ENCODE measurements at regions not wholly inside any gene's neighbourhood (a gene's known extent, or its start where the extent isn't known, plus 50 kb on each side); places are given as distances from the start of the nearest gene placed in this dataset.

- H3K27me3 ChIP-seq (ENCODE audit: control insufficient read depth, insufficient read depth, low read length) = no peaks in the 10 kb centered on the region
- WGBS (ENCODE audit: insufficient coverage) = 87% methylated on average over 4 of the region's 8 CpGs
- no peaks in the 10 kb centered on the region for H3K4me1 ChIP-seq (ENCODE audit: control insufficient read depth, insufficient read depth, low read length)
- H3K36me3 ChIP-seq (ENCODE audit: control insufficient read depth, insufficient read depth, low read length) = no peaks in the 10 kb centered on the region
- no peaks in the 10 kb centered on the region for H3K9me3 ChIP-seq (ENCODE audit: control insufficient read depth, insufficient read depth, low read length)
- H3K27ac ChIP-seq (ENCODE audit: low read depth, low read length) = no peak overlapping the region
- no peak overlapping the region for H3K4me3 ChIP-seq (ENCODE audit: low read depth, low read length)
- no peak for DNase-seq (ENCODE audit: low read depth in 4 of 6, low spot score in 6 of 6)
These were observed 81.6 kb downstream of the SLC5A7 start for GRCh38 chr2:108067820-108068405.

GRCh38 chr2:108069515-108070310, 83.4 kb downstream of the SLC5A7 start:
- no peak for DNase-seq (ENCODE audit: low read depth in 4 of 6, low spot score in 6 of 6)
- H3K27me3 ChIP-seq (ENCODE audit: control insufficient read depth, insufficient read depth, low read length) = no peaks in the 10 kb centered on the region
- H3K4me1 ChIP-seq (ENCODE audit: control insufficient read depth, insufficient read depth, low read length) = no peaks in the 10 kb centered on the region
- H3K4me3 ChIP-seq (ENCODE audit: low read depth, low read length) = no peak overlapping the region
- WGBS (ENCODE audit: insufficient coverage) = 86% methylated on average over 2 of the region's 8 CpGs
- H3K36me3 ChIP-seq (ENCODE audit: control insufficient read depth, insufficient read depth, low read length) = no peaks in the 10 kb centered on the region
- H3K9me3 ChIP-seq (ENCODE audit: control insufficient read depth, insufficient read depth, low read length) = no peaks in the 10 kb centered on the region
- H3K27ac ChIP-seq (ENCODE audit: low read depth, low read length) = no peak overlapping the region

- no peak overlapping the region for H3K27ac ChIP-seq (ENCODE audit: low read depth, low read length)
- H3K4me1 ChIP-seq (ENCODE audit: control insufficient read depth, insufficient read depth, low read length) = no peaks in the 10 kb centered on the region
- no peaks in the 10 kb centered on the region for H3K36me3 ChIP-seq (ENCODE audit: control insufficient read depth, insufficient read depth, low read length)
- WGBS (ENCODE audit: insufficient coverage) = 40% methylated on average over 2 of the region's 4 CpGs
- no peaks in the 10 kb centered on the region for H3K27me3 ChIP-seq (ENCODE audit: control insufficient read depth, insufficient read depth, low read length)
- DNase-seq (ENCODE audit: low read depth in 4 of 6, low spot score in 6 of 6) = peak in 1 of 6 donors; percentile 58
- H3K9me3 ChIP-seq (ENCODE audit: control insufficient read depth, insufficient read depth, low read length) = no peaks in the 10 kb centered on the region
- no peak overlapping the region for H3K4me3 ChIP-seq (ENCODE audit: low read depth, low read length)
These were observed 87.2 kb downstream of the SLC5A7 start for GRCh38 chr2:108073415-108074072.

- H3K36me3 ChIP-seq (ENCODE audit: control insufficient read depth, insufficient read depth, low read length) = no peaks in the 10 kb centered on the region
- no peaks in the 10 kb centered on the region for H3K27me3 ChIP-seq (ENCODE audit: control insufficient read depth, insufficient read depth, low read length)
- no peaks in the 10 kb centered on the region for H3K9me3 ChIP-seq (ENCODE audit: control insufficient read depth, insufficient read depth, low read length)
- no peaks in the 10 kb centered on the region for H3K4me1 ChIP-seq (ENCODE audit: control insufficient read depth, insufficient read depth, low read length)
- no peak overlapping the region for H3K4me3 ChIP-seq (ENCODE audit: low read depth, low read length)
- WGBS (ENCODE audit: insufficient coverage) = 53% methylated on average over 3 of the region's 4 CpGs
- DNase-seq (ENCODE audit: low read depth in 4 of 6, low spot score in 6 of 6) = peak in 1 of 6 donors; percentile 40
- no peak overlapping the region for H3K27ac ChIP-seq (ENCODE audit: low read depth, low read length)
These were observed 87.8 kb downstream of the SLC5A7 start for GRCh38 chr2:108074150-108074549.

- Histone ChIP-seq H3K9me3 (ENCODE audit: control insufficient read depth, insufficient read depth, low read length) (no peaks in the 10 kb centered on the region), H3K36me3 (ENCODE audit: control insufficient read depth, insufficient read depth, low read length) (no peaks in the 10 kb centered on the region), H3K27me3 (ENCODE audit: control insufficient read depth, insufficient read depth, low read length) (no peaks in the 10 kb centered on the region), H3K27ac (ENCODE audit: low read depth, low read length) (no peak overlapping the region), H3K4me1 (ENCODE audit: control insufficient read depth, insufficient read depth, low read length) (no peaks in the 10 kb centered on the region), H3K4me3 (ENCODE audit: low read depth, low read length) (no peak overlapping the region)
- WGBS (ENCODE audit: insufficient coverage) = 56% methylated on average over 4 of the region's 5 CpGs
- DNase-seq (ENCODE audit: low read depth in 4 of 6, low spot score in 6 of 6) = peak in 1 of 6 donors; percentile 48
These were observed 88.6 kb downstream of the SLC5A7 start for GRCh38 chr2:108074946-108075345.

GRCh38 chr2:108076527-108076926, 90.2 kb downstream of the SLC5A7 start:
- no peak for DNase-seq (ENCODE audit: low read depth in 4 of 6, low spot score in 6 of 6)
- WGBS (ENCODE audit: insufficient coverage) = 100% methylated on average over 2 of the region's 5 CpGs
- Histone ChIP-seq H3K27ac (ENCODE audit: low read depth, low read length) (no peak overlapping the region), H3K9me3 (ENCODE audit: control insufficient read depth, insufficient read depth, low read length) (no peaks in the 10 kb centered on the region), H3K27me3 (ENCODE audit: control insufficient read depth, insufficient read depth, low read length) (no peaks in the 10 kb centered on the region), H3K4me3 (ENCODE audit: low read depth, low read length) (no peak overlapping the region), H3K4me1 (ENCODE audit: control insufficient read depth, insufficient read depth, low read length) (no peaks in the 10 kb centered on the region), H3K36me3 (ENCODE audit: control insufficient read depth, insufficient read depth, low read length) (no peaks in the 10 kb centered on the region)

- no peak for DNase-seq (ENCODE audit: low read depth in 4 of 6, low spot score in 6 of 6)
- Histone ChIP-seq H3K27ac (ENCODE audit: low read depth, low read length) (no peak overlapping the region), H3K27me3 (ENCODE audit: control insufficient read depth, insufficient read depth, low read length) (no peaks in the 10 kb centered on the region), H3K9me3 (ENCODE audit: control insufficient read depth, insufficient read depth, low read length) (no peaks in the 10 kb centered on the region), H3K4me1 (ENCODE audit: control insufficient read depth, insufficient read depth, low read length) (no peaks in the 10 kb centered on the region), H3K36me3 (ENCODE audit: control insufficient read depth, insufficient read depth, low read length) (no peaks in the 10 kb centered on the region), H3K4me3 (ENCODE audit: low read depth, low read length) (no peak overlapping the region)
These were observed 93.4 kb downstream of the SLC5A7 start for GRCh38 chr2:108079736-108080135.

- WGBS (ENCODE audit: insufficient coverage) = 89% methylated on average over 1 of the region's 1 CpG
- Histone ChIP-seq H3K36me3 (ENCODE audit: control insufficient read depth, insufficient read depth, low read length) (no peaks in the 10 kb centered on the region), H3K27ac (ENCODE audit: low read depth, low read length) (no peak overlapping the region), H3K4me3 (ENCODE audit: low read depth, low read length) (no peak overlapping the region), H3K27me3 (ENCODE audit: control insufficient read depth, insufficient read depth, low read length) (no peaks in the 10 kb centered on the region), H3K9me3 (ENCODE audit: control insufficient read depth, insufficient read depth, low read length) (no peaks in the 10 kb centered on the region), H3K4me1 (ENCODE audit: control insufficient read depth, insufficient read depth, low read length) (no peaks in the 10 kb centered on the region)
- no peak for DNase-seq (ENCODE audit: low read depth in 4 of 6, low spot score in 6 of 6)
These were observed 93.9 kb downstream of the SLC5A7 start for GRCh38 chr2:108080177-108080576.

- Histone ChIP-seq H3K27me3 (ENCODE audit: control insufficient read depth, insufficient read depth, low read length) (no peaks in the 10 kb centered on the region), H3K4me1 (ENCODE audit: control insufficient read depth, insufficient read depth, low read length) (no peaks in the 10 kb centered on the region), H3K9me3 (ENCODE audit: control insufficient read depth, insufficient read depth, low read length) (no peaks in the 10 kb centered on the region), H3K4me3 (ENCODE audit: low read depth, low read length) (no peak overlapping the region), H3K36me3 (ENCODE audit: control insufficient read depth, insufficient read depth, low read length) (no peaks in the 10 kb centered on the region), H3K27ac (ENCODE audit: low read depth, low read length) (no peak overlapping the region)
- no peak for DNase-seq (ENCODE audit: low read depth in 4 of 6, low spot score in 6 of 6)
- WGBS (ENCODE audit: insufficient coverage) = no CpG with 5 or more reads among the region's 1 CpG
These were observed 96.7 kb downstream of the SLC5A7 start for GRCh38 chr2:108082978-108083377.

GRCh38 chr2:108084311-108084710, 98.0 kb downstream of the SLC5A7 start:
- Histone ChIP-seq H3K4me3 (ENCODE audit: low read depth, low read length) (no peak overlapping the region), H3K36me3 (ENCODE audit: control insufficient read depth, insufficient read depth, low read length) (no peaks in the 10 kb centered on the region), H3K27ac (ENCODE audit: low read depth, low read length) (no peak overlapping the region), H3K27me3 (ENCODE audit: control insufficient read depth, insufficient read depth, low read length) (no peaks in the 10 kb centered on the region), H3K4me1 (ENCODE audit: control insufficient read depth, insufficient read depth, low read length) (no peaks in the 10 kb centered on the region), H3K9me3 (ENCODE audit: control insufficient read depth, insufficient read depth, low read length) (no peaks in the 10 kb centered on the region)
- no peak for DNase-seq (ENCODE audit: low read depth in 4 of 6, low spot score in 6 of 6)
- no CpG with 5 or more reads among the region's 3 CpGs for WGBS (ENCODE audit: insufficient coverage)

Data from spinal cord (tissue), 9 donors.